KMS-11 (cell line): ENCODE measurements at regions not wholly inside any gene's neighbourhood (a gene's known extent, or its start where the extent isn't known, plus 50 kb on each side); places are given as distances from the start of the nearest gene placed in this dataset.

Experiments
- H2AFZ ChIP-seq: fragments of 200-600 bp; sonication (generic); 2 replicates; pipeline ENCODE4 v1.6.1; 2016; ENCODE audit warnings: antibody characterized with exemption, mixed run types, low read depth
- H3K27ac ChIP-seq: fragments of 200-600 bp; sonication (generic); 2 replicates; pipeline ENCODE4 v1.6.1; 2016; ENCODE audit warnings: mild to moderate bottlenecking, mixed run types
- H3K27me3 ChIP-seq: fragments of 200-600 bp; sonication (generic); 2 replicates; pipeline ENCODE4 v1.6.1; 2017; ENCODE audit warnings: mild to moderate bottlenecking, low read depth, mixed run types, moderate library complexity; ENCODE audit not compliant: insufficient read depth
- H3K36me3 ChIP-seq: fragments of 200-600 bp; sonication (generic); 2 replicates; pipeline ENCODE4 v1.6.1; 2017; ENCODE audit warnings: mild to moderate bottlenecking, mixed run types; ENCODE audit not compliant: insufficient read depth
- H3K4me1 ChIP-seq: fragments of 200-600 bp; sonication (generic); 2 replicates; pipeline ENCODE4 v1.6.1; 2016; ENCODE audit warnings: mild to moderate bottlenecking, low read depth, mixed run types; ENCODE audit not compliant: poor library complexity, severe bottlenecking
- H3K4me2 ChIP-seq: fragments of 200-600 bp; sonication (generic); 2 replicates; pipeline ENCODE4 v1.7.0; 2016; ENCODE audit warnings: mild to moderate bottlenecking, mixed run types
- H3K4me3 ChIP-seq: fragments of 200-600 bp; sonication (generic); IDR thresholded peaks from 2 replicates; pipeline ENCODE4 v1.6.1; 2017; ENCODE audit warnings: low read depth, low read length, mixed read lengths; ENCODE audit not compliant: insufficient read depth
- H3K79me2 ChIP-seq: fragments of 200-600 bp; sonication (generic); 2 replicates; pipeline ENCODE4 v1.6.1; 2016; ENCODE audit warnings: low read depth, mixed run types; ENCODE audit not compliant: insufficient read depth
- H3K9ac ChIP-seq: fragments of 200-600 bp; sonication (generic); 2 replicates; pipeline ENCODE4 v1.6.1; 2016; ENCODE audit warnings: mild to moderate bottlenecking, mixed run types
- H4K20me1 ChIP-seq: fragments of 200-600 bp; sonication (generic); 2 replicates; pipeline ENCODE4 v1.6.1; 2016; ENCODE audit warnings: mild to moderate bottlenecking, mixed run types; ENCODE audit not compliant: insufficient read depth
- TF ChIP-seq, protein P1 (sequence below): fragments of 200-600 bp; sonication (generic); conservative IDR thresholded peaks from 2 replicates; pipeline ENCODE4 v1.6.1; 2017; ENCODE audit warnings: low read depth, mild to moderate bottlenecking, antibody characterized with exemption, low read length, moderate library complexity, mixed read lengths

DNA sequence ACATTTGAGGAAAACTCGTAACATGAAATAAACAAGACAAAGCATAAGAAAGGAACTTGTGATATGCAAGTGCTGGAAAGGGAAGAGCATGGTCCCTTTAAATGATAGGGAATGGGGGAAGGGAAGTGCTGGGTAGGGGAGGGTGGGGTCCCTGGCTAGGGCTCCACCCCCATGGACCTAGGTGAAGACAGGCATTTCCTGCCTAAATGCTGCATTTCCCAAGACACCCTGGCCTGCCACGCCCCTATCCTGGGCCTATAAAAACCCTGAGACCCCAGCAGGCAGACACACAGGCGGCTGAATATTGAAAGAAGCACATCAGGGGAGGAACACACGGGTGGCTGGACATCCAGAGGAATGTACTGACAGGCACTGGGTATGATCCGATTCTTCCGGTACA is 499.9 kb downstream of the ZEB2 start:
- no peak overlapping the region for H3K4me3 ChIP-seq
- no peaks in the 10 kb centered on the region for H3K4me1 ChIP-seq
- H3K79me2 ChIP-seq = no peaks in the 10 kb centered on the region
- H4K20me1 ChIP-seq = no peaks in the 10 kb centered on the region
- H3K36me3 ChIP-seq = no peaks in the 10 kb centered on the region
- no peak overlapping the region for H3K27ac ChIP-seq
- TF ChIP-seq, protein P1, sequence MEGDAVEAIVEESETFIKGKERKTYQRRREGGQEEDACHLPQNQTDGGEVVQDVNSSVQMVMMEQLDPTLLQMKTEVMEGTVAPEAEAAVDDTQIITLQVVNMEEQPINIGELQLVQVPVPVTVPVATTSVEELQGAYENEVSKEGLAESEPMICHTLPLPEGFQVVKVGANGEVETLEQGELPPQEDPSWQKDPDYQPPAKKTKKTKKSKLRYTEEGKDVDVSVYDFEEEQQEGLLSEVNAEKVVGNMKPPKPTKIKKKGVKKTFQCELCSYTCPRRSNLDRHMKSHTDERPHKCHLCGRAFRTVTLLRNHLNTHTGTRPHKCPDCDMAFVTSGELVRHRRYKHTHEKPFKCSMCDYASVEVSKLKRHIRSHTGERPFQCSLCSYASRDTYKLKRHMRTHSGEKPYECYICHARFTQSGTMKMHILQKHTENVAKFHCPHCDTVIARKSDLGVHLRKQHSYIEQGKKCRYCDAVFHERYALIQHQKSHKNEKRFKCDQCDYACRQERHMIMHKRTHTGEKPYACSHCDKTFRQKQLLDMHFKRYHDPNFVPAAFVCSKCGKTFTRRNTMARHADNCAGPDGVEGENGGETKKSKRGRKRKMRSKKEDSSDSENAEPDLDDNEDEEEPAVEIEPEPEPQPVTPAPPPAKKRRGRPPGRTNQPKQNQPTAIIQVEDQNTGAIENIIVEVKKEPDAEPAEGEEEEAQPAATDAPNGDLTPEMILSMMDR = no peak
- H3K9ac ChIP-seq = no peak overlapping the region
- H3K27me3 ChIP-seq = no peaks in the 10 kb centered on the region
- no peak overlapping the region for H3K4me2 ChIP-seq
- no peak overlapping the region for H2AFZ ChIP-seq

DNA sequence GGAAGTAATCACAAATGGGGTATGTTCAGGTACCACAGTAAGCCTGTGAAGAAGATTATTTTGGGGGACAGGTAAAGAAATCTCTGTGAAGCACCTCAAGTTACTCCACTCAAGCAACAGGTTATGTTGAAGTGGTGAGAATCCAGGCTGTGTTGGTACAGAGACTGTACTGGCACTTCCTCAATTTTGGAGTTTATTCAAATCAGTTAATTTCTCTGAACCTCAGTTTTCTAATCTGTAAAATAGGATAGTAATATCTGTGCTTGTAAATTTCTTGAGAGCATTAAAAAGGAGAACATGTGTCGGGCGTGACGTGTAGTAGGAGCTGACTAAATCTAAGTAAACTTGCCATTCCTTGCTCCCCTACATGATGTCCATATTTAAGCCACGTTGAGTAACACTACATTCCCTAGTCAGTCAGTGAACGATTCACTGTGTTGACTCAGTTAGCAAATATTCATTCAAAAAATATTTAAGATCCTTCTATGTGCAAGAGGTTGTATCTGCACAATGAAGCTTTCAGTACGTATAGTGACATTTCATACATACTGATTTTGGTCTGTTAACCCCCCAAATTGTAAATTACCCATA is 504.2 kb downstream of the ZEB2 start:
- H3K4me1 ChIP-seq = no peaks in the 10 kb centered on the region
- no peak overlapping the region for H3K4me3 ChIP-seq
- no peak overlapping the region for H2AFZ ChIP-seq
- H3K27ac ChIP-seq = no peak overlapping the region
- H3K79me2 ChIP-seq = no peaks in the 10 kb centered on the region
- no peak overlapping the region for H3K4me2 ChIP-seq
- no peaks in the 10 kb centered on the region for H3K27me3 ChIP-seq
- H4K20me1 ChIP-seq = no peaks in the 10 kb centered on the region
- H3K36me3 ChIP-seq = no peaks in the 10 kb centered on the region
- TF ChIP-seq, protein P1 = no peak
- no peak overlapping the region for H3K9ac ChIP-seq

DNA sequence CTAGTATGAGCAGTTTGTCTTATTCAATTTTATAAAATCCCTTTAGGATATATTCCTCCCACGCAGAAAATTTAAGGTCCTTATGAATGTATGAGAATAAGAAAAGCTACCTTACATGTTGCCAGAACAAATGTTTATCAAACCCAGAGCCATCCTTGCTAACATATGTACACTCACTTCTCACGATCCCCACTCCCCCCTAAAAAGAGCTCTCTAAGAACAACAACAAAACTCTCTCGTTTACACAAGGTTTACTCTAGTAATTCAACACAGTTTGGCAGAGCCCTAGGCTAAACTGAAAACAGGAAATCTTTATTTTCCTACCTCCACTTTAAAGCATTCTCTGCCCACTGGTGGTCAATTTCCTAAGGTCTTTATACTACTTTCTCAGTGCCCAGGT is 504.9 kb downstream of the ZEB2 start:
- Histone ChIP-seq H3K4me1 (no peaks in the 10 kb centered on the region), H3K4me3 (no peak overlapping the region), H4K20me1 (no peaks in the 10 kb centered on the region), H3K27ac (no peak overlapping the region), H2AFZ (no peak overlapping the region), H3K79me2 (no peaks in the 10 kb centered on the region), H3K36me3 (no peaks in the 10 kb centered on the region), H3K4me2 (no peak overlapping the region), H3K9ac (no peak overlapping the region), H3K27me3 (no peaks in the 10 kb centered on the region)
- TF ChIP-seq, protein P1 = no peak

DNA sequence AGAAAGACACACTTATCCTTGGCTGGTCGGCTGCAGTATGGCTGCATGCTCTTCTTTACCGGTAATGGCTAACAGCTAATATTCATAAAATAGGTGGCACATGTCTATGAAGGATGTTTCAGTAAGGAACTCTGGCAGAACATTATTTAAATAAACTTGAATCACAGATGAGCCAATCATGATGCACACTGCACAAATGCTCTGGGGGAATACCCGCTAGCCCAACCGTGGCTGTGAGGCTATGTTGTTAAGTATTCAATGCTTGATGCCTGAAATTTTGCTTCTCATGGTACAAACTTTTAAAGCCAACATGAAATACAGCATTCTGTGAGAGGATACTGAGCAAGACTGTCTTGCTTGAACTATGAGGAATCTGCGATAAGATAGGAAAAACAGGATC is 505.8 kb downstream of the ZEB2 start:
- Histone ChIP-seq H3K9ac (no peak overlapping the region), H3K4me1 (no peaks in the 10 kb centered on the region), H2AFZ (no peak overlapping the region), H3K36me3 (no peaks in the 10 kb centered on the region), H3K27ac (no peak overlapping the region), H3K27me3 (no peaks in the 10 kb centered on the region), H3K79me2 (no peaks in the 10 kb centered on the region), H3K4me3 (no peak overlapping the region), H3K4me2 (no peak overlapping the region), H4K20me1 (no peaks in the 10 kb centered on the region)
- TF ChIP-seq, protein P1 = no peak
